ENCODE measurements at regions not wholly inside any gene's neighbourhood (a gene's known extent, or its start where the extent isn't known, plus 50 kb on each side); places are given as distances from the start of the nearest gene placed in this dataset.

DNA sequence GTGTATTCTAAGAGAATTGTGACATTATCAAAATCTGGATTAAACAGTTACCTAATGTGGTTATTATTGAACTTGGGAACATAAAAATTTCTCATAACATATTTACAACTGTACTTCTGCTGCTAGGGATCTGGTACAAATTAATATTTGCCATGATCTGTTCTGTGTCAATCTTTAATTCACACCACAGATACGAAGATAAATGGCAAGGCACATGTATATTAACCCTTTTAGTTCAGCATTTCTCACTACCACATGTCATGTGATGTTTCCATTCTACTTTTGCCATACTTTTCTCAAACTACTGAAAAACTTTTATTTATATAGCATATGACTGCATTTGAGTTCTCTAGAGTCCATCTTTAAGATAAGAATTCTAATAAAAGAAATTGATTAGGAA, 295.3 kb upstream of the DDX18 start:
- no peaks in the 10 kb centered on the region; a peak in 1 of 8 replicates for H3K36me3 ChIP-seq (ENCODE audit: control insufficient read depth in 2 of 4, insufficient read depth in 4 of 4, low read length in 3 of 4)
- H3K79me2 ChIP-seq (ENCODE audit: control insufficient read depth in 1 of 2, insufficient read depth in 2 of 2, low read length in 2 of 2), result no peaks in the 10 kb centered on the region
- H3K27ac ChIP-seq (ENCODE audit: low read depth, low read length), result no peak overlapping the region
- H2BK20ac ChIP-seq (ENCODE audit: low read length), result no peak overlapping the region
- H3K14ac ChIP-seq (ENCODE audit: insufficient read length), result no peak overlapping the region
- H2BK15ac ChIP-seq (ENCODE audit: low read length), result no peak overlapping the region
- no peaks in the 10 kb centered on the region for H4K20me1 ChIP-seq (replicated peaks in 1 of 2; ENCODE audit: control insufficient read depth in 1 of 2, insufficient read depth in 2 of 2, low read length in 2 of 2)
- H3K4me1 ChIP-seq (replicated peaks in 1 of 4; ENCODE audit: control insufficient read depth in 3 of 4, insufficient read depth in 4 of 4, low read length in 3 of 4), result no peaks in the 10 kb centered on the region
- H3K18ac ChIP-seq (ENCODE audit: extremely low read depth, low read length), result no peak overlapping the region
- no peak overlapping the region for H4K91ac ChIP-seq (replicated peaks; ENCODE audit: insufficient read length, low read length)
- 93% methylated on average over 1 of the region's 1 CpG; no CpG with 5 or more reads in 1 of the 2 experiments for WGBS, 2 experiments (ENCODE audit: extremely low coverage in 1 of 2, insufficient coverage in 1 of 2, insufficient read length in 1 of 2, insufficient replicate concordance in 2 of 2, low coverage in 1 of 2, low lambda C conversion rate in 2 of 2, missing lambda C conversion rate in 1 of 2)
- no peak overlapping the region for H3K23ac ChIP-seq (ENCODE audit: insufficient read length)
- H3K9ac ChIP-seq (replicated peaks in 1 of 4; ENCODE audit: extremely low read depth in 1 of 4, low read depth in 3 of 4, low read length in 3 of 4), result no peak overlapping the region
- H3K4ac ChIP-seq (replicated peaks; ENCODE audit: insufficient read length, low read depth, low read length), result no peak overlapping the region
- DNase-seq (ENCODE audit: low read depth in 1 of 2, low spot score in 2 of 2) (no peak), FAIRE-seq (no peak)
- H2BK12ac ChIP-seq (ENCODE audit: low read depth, low read length), result no peak overlapping the region
- no peaks in the 10 kb centered on the region for H3K79me1 ChIP-seq (ENCODE audit: low read depth, low read length)
- no peak overlapping the region for H2BK120ac ChIP-seq (replicated peaks; ENCODE audit: low read depth, low read length)
- no peak overlapping the region for H2AFZ ChIP-seq (ENCODE audit: low read length)
- TF ChIP-seq SIN3A (conservative IDR thresholded peaks at IDR 0.05 in 1 of 2, IDR thresholded peaks at IDR 0.05 in 1 of 2; ENCODE audit: low read depth in 1 of 2, low read length in 2 of 2) (no peak), POLR2AphosphoS5 (IDR thresholded peaks at IDR 0.05; ENCODE audit: low read depth, low read length) (no peak), SRF (IDR thresholded peaks at IDR 0.05; ENCODE audit: low read depth, low read length) (no peak), SP2 (IDR thresholded peaks at IDR 0.05; ENCODE audit: low read length) (no peak)
- H3K56ac ChIP-seq (replicated peaks; ENCODE audit: insufficient read length, low read depth, low read length), result no peak overlapping the region
- no peak overlapping the region for H2AK5ac ChIP-seq (ENCODE audit: low read depth, low read length)
- ChIA-PET POLR2A (ENCODE audit: partially characterized antibody) (no interaction called here), CTCF (ENCODE audit: partially characterized antibody) (interaction anchor here (1.0 to 1.3 kb wide), 2 partner anchors 13 to 24 kb away, joined by 3 read pairs; no protein-coding TSS in a partner anchor)
- H3K4me2 ChIP-seq (ENCODE audit: insufficient read depth in 1 of 2, low read depth in 2 of 2, low read length in 2 of 2), result no peak overlapping the region
- H3K23me2 ChIP-seq (ENCODE audit: low read depth, low read length), result no peaks in the 10 kb centered on the region
- no peaks in the 10 kb centered on the region for H3K27me3 ChIP-seq (replicated peaks in 1 of 4; ENCODE audit: control insufficient read depth in 3 of 4, extremely low read depth in 1 of 4, insufficient read depth in 3 of 4, low read length in 3 of 4)
- H3K4me3 ChIP-seq (ENCODE audit: extremely low read depth in 1 of 4, insufficient read depth in 2 of 4, low read depth in 3 of 4, low read length in 4 of 4), result no peak overlapping the region
- H3K9me3 ChIP-seq (ENCODE audit: insufficient read depth in 2 of 2, low read depth in 1 of 2, low read length in 1 of 2), result no peaks in the 10 kb centered on the region
- H4K8ac ChIP-seq (ENCODE audit: extremely low read depth, insufficient read depth, low read length), result no peak overlapping the region
- H4K5ac ChIP-seq (ENCODE audit: insufficient read length, low read depth, low read length), result no peak overlapping the region
- no peak overlapping the region for H2BK5ac ChIP-seq (ENCODE audit: low read depth, low read length)
